GM18858 (cell line): ENCODE measurements at regions not wholly inside any gene's neighbourhood (a gene's known extent, or its start where the extent isn't known, plus 50 kb on each side); places are given as distances from the start of the nearest gene placed in this dataset.
"Not testable (repeated sequence)": the region's sequence is repeated elsewhere in the genome, so short reads cannot be mapped to it uniquely, and the experiment has no call there.

Experiments
- ATAC-seq: cut with Tn5 transposase; IDR thresholded peaks from one replicate; pipeline ENCODE4 v1.9.1; 2021; ENCODE audit not compliant: unreplicated experiment

- ATAC-seq, result peak; percentile 60
Measured at GRCh38 chr1:90357995-90358394, 359.1 kb downstream of the BARHL2 start.

GRCh38 chr1:90356991-90357390 lies 360.1 kb downstream of the BARHL2 start:
- no peak for ATAC-seq

- no peak for ATAC-seq
Measured at GRCh38 chr1:90356101-90356500, 361.0 kb downstream of the BARHL2 start.

- ATAC-seq, result no peak
Measured at GRCh38 chr1:90354704-90355103, 359.8 kb downstream of the ZNF326 start.

- ATAC-seq, result no peak
Measured at GRCh38 chr1:90351019-90351418, 356.1 kb downstream of the ZNF326 start.

GRCh38 chr1:90349510-90349909 lies 354.6 kb downstream of the ZNF326 start:
- no peak for ATAC-seq

GRCh38 chr1:90348934-90349333 lies 354.0 kb downstream of the ZNF326 start:
- ATAC-seq, result no peak

GRCh38 chr1:90348459-90348858 lies 353.5 kb downstream of the ZNF326 start:
- ATAC-seq, result not testable (repeated sequence)

GRCh38 chr1:90347366-90347765 lies 352.5 kb downstream of the ZNF326 start:
- ATAC-seq, result no peak

GRCh38 chr1:90346757-90347156 lies 351.8 kb downstream of the ZNF326 start:
- ATAC-seq, result no peak

GRCh38 chr1:90346349-90346748 lies 351.4 kb downstream of the ZNF326 start:
- ATAC-seq, result no peak

- no peak for ATAC-seq
Measured at GRCh38 chr1:90344963-90345730, 350.2 kb downstream of the ZNF326 start.

- no peak for ATAC-seq
Measured at GRCh38 chr1:90341516-90341915, 346.6 kb downstream of the ZNF326 start.

- no peak for ATAC-seq
Measured at GRCh38 chr1:90340606-90341005, 345.7 kb downstream of the ZNF326 start.

- ATAC-seq, result no peak
Measured at GRCh38 chr1:90339811-90340210, 344.9 kb downstream of the ZNF326 start.

- no peak for ATAC-seq
Measured at GRCh38 chr1:90336552-90337324, 341.8 kb downstream of the ZNF326 start.

GRCh38 chr1:90335558-90335957 lies 340.6 kb downstream of the ZNF326 start:
- ATAC-seq, result no peak

GRCh38 chr1:90334137-90334536 lies 339.2 kb downstream of the ZNF326 start:
- ATAC-seq, result no peak

- no peak for ATAC-seq
Measured at GRCh38 chr1:90325168-90325567, 330.3 kb downstream of the ZNF326 start.

- ATAC-seq, result no peak
Measured at GRCh38 chr1:90322186-90322585, 327.3 kb downstream of the ZNF326 start.

GRCh38 chr1:90319918-90320317 lies 325.0 kb downstream of the ZNF326 start:
- ATAC-seq, result no peak

GRCh38 chr1:90318431-90318830 lies 323.5 kb downstream of the ZNF326 start:
- ATAC-seq, result no peak
